GM23338 (cell line): ENCODE measurements at regions not wholly inside any gene's neighbourhood (a gene's known extent, or its start where the extent isn't known, plus 50 kb on each side); places are given as distances from the start of the nearest gene placed in this dataset.

Experiments
- ATAC-seq: fragments of 200-7000 bp; cut with Tn5 transposase; 3 replicates; pipeline ENCODE4 v1.9.1; 2020
- DNase-seq: peaks from one replicate; pipeline ENCODE4 v3.0.0-alpha.2; 2015; ENCODE audit warnings: low spot score
- H2AFZ ChIP-seq: fragments of 200-600 bp; sonication (generic); 2 replicates; pipeline ENCODE4 v1.8.0; 2016; ENCODE audit warnings: antibody characterized with exemption, mild to moderate bottlenecking, moderate library complexity
- H3F3A ChIP-seq: fragments of 200-600 bp; sonication (generic); replicated peaks from 2 replicates; pipeline ENCODE4 v1.8.0; 2017; ENCODE audit warnings: antibody characterized with exemption, mixed run types, low read depth
- H3K27ac ChIP-seq: fragments of 200-600 bp; sonication (generic); 2 replicates; pipeline ENCODE4 v1.6.1; 2016; ENCODE audit warnings: low read depth
- H3K27me3 ChIP-seq: fragments of 200-600 bp; sonication (generic); 2 replicates; pipeline ENCODE4 v1.8.0; 2016; ENCODE audit warnings: mild to moderate bottlenecking, mixed run types, moderate library complexity; ENCODE audit not compliant: insufficient read depth
- H3K36me3 ChIP-seq: fragments of 200-600 bp; sonication (generic); 2 replicates; pipeline ENCODE4 v1.8.0; 2016; ENCODE audit warnings: mild to moderate bottlenecking; ENCODE audit not compliant: insufficient read depth
- H3K4me1 ChIP-seq: fragments of 200-600 bp; sonication (generic); 2 replicates; pipeline ENCODE4 v1.8.0; 2016; ENCODE audit warnings: mild to moderate bottlenecking, moderate library complexity; ENCODE audit not compliant: insufficient read depth
- H3K4me2 ChIP-seq: fragments of 200-600 bp; sonication (generic); 2 replicates; pipeline ENCODE4 v1.7.1; 2017; ENCODE audit warnings: mixed run types
- H3K4me3 ChIP-seq: fragments of 200-600 bp; sonication (generic); 2 replicates; pipeline ENCODE4 v1.6.1; 2016; ENCODE audit warnings: mixed run types
- H3K79me2 ChIP-seq: fragments of 200-600 bp; sonication (generic); replicated peaks from 2 replicates; pipeline ENCODE4 v1.8.0; 2017; ENCODE audit warnings: mild to moderate bottlenecking; ENCODE audit not compliant: insufficient read depth
- H3K9me2 ChIP-seq: fragments of 200-600 bp; sonication (generic); 2 replicates; pipeline ENCODE4 v1.8.0; 2017; ENCODE audit not compliant: insufficient read depth
- H4K20me1 ChIP-seq: fragments of 200-600 bp; sonication (generic); replicated peaks from 2 replicates; pipeline ENCODE4 v1.8.0; 2017; ENCODE audit warnings: mild to moderate bottlenecking; ENCODE audit not compliant: insufficient read depth
- H3K27ac Mint-ChIP-seq: 2 replicates; pipeline ENCODE4 v1.8.0; 2020; ENCODE audit warnings: inconsistent platforms, mild to moderate bottlenecking, moderate library complexity, mixed read lengths
- H3K27me3 Mint-ChIP-seq: 3 replicates; pipeline ENCODE4 v1.8.0; 2022; ENCODE audit warnings: low read depth, mild to moderate bottlenecking, moderate library complexity, mixed read lengths, inconsistent platforms; ENCODE audit not compliant: insufficient read depth, poor library complexity
- H3K36me3 Mint-ChIP-seq: 3 replicates; pipeline ENCODE4 v1.8.0; 2021; ENCODE audit warnings: low read depth, mild to moderate bottlenecking, inconsistent platforms, moderate library complexity, mixed read lengths
- H3K4me1 Mint-ChIP-seq: 3 replicates; pipeline ENCODE4 v1.8.0; 2020; ENCODE audit warnings: mild to moderate bottlenecking, inconsistent platforms, mixed read lengths
- H3K4me3 Mint-ChIP-seq: 3 replicates; pipeline ENCODE4 v1.8.0; 2021; ENCODE audit warnings: moderate library complexity, mild to moderate bottlenecking, inconsistent platforms, mixed read lengths
- H3K9me3 Mint-ChIP-seq: 3 replicates; pipeline ENCODE4 v1.8.0; 2020; ENCODE audit warnings: moderate library complexity, mild to moderate bottlenecking, inconsistent platforms, mixed read lengths
- CTCF ChIP-seq, 2 experiments: fragments of 200-600 bp in 1 of 2; sonication (generic) in 1 of 2; conservative IDR thresholded peaks; 2 replicates each; pipeline versions ENCODE4 v1.5.1 to v1.6.1; 2016 to 2017; ENCODE audit warnings: antibody characterized with exemption in 2 of 2, low read depth in 2 of 2, mild to moderate bottlenecking in 2 of 2, moderate library complexity in 1 of 2
- ETS1 ChIP-seq: IDR thresholded peaks from 2 replicates; pipeline ENCODE4 v1.6.1; 2016; ENCODE audit warnings: antibody characterized with exemption
- EZH2phosphoT487 ChIP-seq: fragments of 200-600 bp; sonication (generic); IDR thresholded peaks from one replicate; pipeline ENCODE4 v1.8.1; 2018; ENCODE audit warnings: antibody characterized with exemption; ENCODE audit not compliant: unreplicated experiment
- NANOG ChIP-seq: IDR thresholded peaks from 2 replicates; pipeline ENCODE4 v1.6.1; 2016; ENCODE audit warnings: antibody characterized with exemption, borderline replicate concordance
- POLR2AphosphoS5 ChIP-seq: IDR thresholded peaks from 2 replicates; pipeline ENCODE4 v1.6.1; 2016; ENCODE audit warnings: antibody characterized with exemption, low read depth
- REST ChIP-seq: IDR thresholded peaks from one replicate; pipeline ENCODE4 v1.6.1; 2018; ENCODE audit warnings: antibody characterized with exemption; ENCODE audit not compliant: unreplicated experiment
- STAT1 ChIP-seq: IDR thresholded peaks from one replicate; pipeline ENCODE4 v1.6.1; 2016; ENCODE audit warnings: antibody characterized with exemption; ENCODE audit not compliant: unreplicated experiment
- ZNF114 ChIP-seq: fragments of 250-450 bp; sonication (Bioruptor Pico); IDR thresholded peaks from 2 replicates; pipeline ENCODE4 v1.5.0; 2020; ENCODE audit warnings: mild to moderate bottlenecking, moderate library complexity
- ZNF331 ChIP-seq: fragments of 250-450 bp; sonication (Bioruptor Pico); IDR thresholded peaks from 2 replicates; pipeline ENCODE4 v1.5.0; 2020; ENCODE audit warnings: low read depth, mild to moderate bottlenecking, moderate library complexity
- ZNF462 ChIP-seq: fragments of 250-450 bp; sonication (Bioruptor Pico); IDR thresholded peaks from 2 replicates; pipeline ENCODE4 v1.5.0; 2020; ENCODE audit warnings: mild to moderate bottlenecking, moderate library complexity

DNA sequence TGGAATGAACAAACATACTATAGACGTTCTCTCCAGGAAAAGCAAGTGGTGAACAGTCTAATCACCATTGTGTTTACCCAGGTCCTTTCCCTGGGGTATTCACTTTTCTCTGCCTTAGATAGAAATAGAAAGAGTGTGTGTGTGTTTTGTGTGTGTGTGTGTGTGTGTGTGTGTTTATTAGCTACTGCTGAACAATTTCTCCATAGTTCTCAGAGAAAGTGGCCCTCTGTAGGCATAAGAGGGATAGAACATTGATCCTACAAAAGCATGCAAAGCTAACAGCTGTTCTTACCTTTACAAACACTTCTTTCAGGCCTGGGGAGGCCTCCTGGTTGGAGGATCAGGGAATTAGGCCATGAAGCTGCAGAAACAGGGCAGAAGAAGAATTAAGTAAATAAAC is 665.7 kb upstream of the TBX3 start:
- H2AFZ ChIP-seq, result no peak overlapping the region
- H3K79me2 ChIP-seq, result no peaks in the 10 kb centered on the region
- no peaks in the 10 kb centered on the region for H3K36me3 ChIP-seq
- H3K27ac Mint-ChIP-seq, result no peak overlapping the region
- H3K9me2 ChIP-seq, result no peaks in the 10 kb centered on the region
- H3K4me1 ChIP-seq, result no peaks in the 10 kb centered on the region
- H3K4me2 ChIP-seq, result no peak overlapping the region
- no peaks in the 10 kb centered on the region for H3K36me3 Mint-ChIP-seq
- ATAC-seq, result no peak
- H3F3A ChIP-seq, result no peaks in the 10 kb centered on the region
- peaks cover 3% of the 10 kb centered on the region for H3K27me3 Mint-ChIP-seq
- no peak for TF ChIP-seq EZH2phosphoT487
- H3K4me3 ChIP-seq, result no peak overlapping the region
- no peaks in the 10 kb centered on the region; the same call in 2 of the 3 replicates for H3K9me3 Mint-ChIP-seq
- H3K27me3 ChIP-seq, result no peaks in the 10 kb centered on the region
- no peak overlapping the region for H3K27ac ChIP-seq
- DNase-seq, result no peak
- H3K4me1 Mint-ChIP-seq, result no peaks in the 10 kb centered on the region; the same call in 2 of the 3 replicates
- H4K20me1 ChIP-seq, result no peaks in the 10 kb centered on the region
- H3K4me3 Mint-ChIP-seq, result no peak overlapping the region

- Histone ChIP-seq H3K4me1 (no peaks in the 10 kb centered on the region), H3K79me2 (no peaks in the 10 kb centered on the region), H3K9me2 (no peaks in the 10 kb centered on the region; the same call in 1 of the 2 replicates), H3K36me3 (no peaks in the 10 kb centered on the region), H3K4me3 (no peak overlapping the region), H3K27me3 (no peaks in the 10 kb centered on the region), H4K20me1 (no peaks in the 10 kb centered on the region), H3K27ac (no peak overlapping the region), H2AFZ (no peak overlapping the region; the same call in 1 of the 2 replicates), H3F3A (no peaks in the 10 kb centered on the region), H3K4me2 (no peak overlapping the region)
- Mint-ChIP-seq H3K27me3 (peaks cover 2% of the 10 kb centered on the region), H3K4me1 (no peaks in the 10 kb centered on the region; the same call in 2 of the 3 replicates), H3K36me3 (no peaks in the 10 kb centered on the region), H3K27ac (no peak overlapping the region), H3K4me3 (no peak overlapping the region), H3K9me3 (peaks cover under 1% of the 10 kb centered on the region)
- ATAC-seq (no peak), DNase-seq (no peak)
- no peak for TF ChIP-seq ZNF462 (CRISPR knock-in tag)
- TF ChIP-seq POLR2AphosphoS5, result no peak
- TF ChIP-seq REST, result no peak
- TF ChIP-seq STAT1, result no peak
- TF ChIP-seq ZNF114 (CRISPR knock-in tag), result no peak
- no peak for TF ChIP-seq EZH2phosphoT487
- TF ChIP-seq CTCF (conservative IDR thresholded peaks at IDR 0.05; ENCODE audit: low read depth in 2 of 2), result no peak
- TF ChIP-seq NANOG, result no peak
- TF ChIP-seq ZNF331, result no peak
- no peak for TF ChIP-seq ETS1
Observed at GRCh38 chr12:115348301-115348700, 664.3 kb upstream of the TBX3 start.
